ENCODE measurements at regions not wholly inside any gene's neighbourhood (a gene's known extent, or its start where the extent isn't known, plus 50 kb on each side); places are given as distances from the start of the nearest gene placed in this dataset.

- no peak for TF ChIP-seq CTCF (conservative IDR thresholded peaks at IDR 0.05; ENCODE audit: low read depth, low read length)
- TF ChIP-seq MAFK (IDR thresholded peaks at IDR 0.05; ENCODE audit: low read depth, low read length) = no peak
- TF ChIP-seq RAD21 (IDR thresholded peaks at IDR 0.05; ENCODE audit: low read length) = no peak
- no peak for TF ChIP-seq POLR2A (IDR thresholded peaks at IDR 0.05; ENCODE audit: low read depth, low read length)
- no peak for TF ChIP-seq RCOR1 (IDR thresholded peaks at IDR 0.05; ENCODE audit: insufficient replicate concordance, low read length)
- TF ChIP-seq, protein P1, sequence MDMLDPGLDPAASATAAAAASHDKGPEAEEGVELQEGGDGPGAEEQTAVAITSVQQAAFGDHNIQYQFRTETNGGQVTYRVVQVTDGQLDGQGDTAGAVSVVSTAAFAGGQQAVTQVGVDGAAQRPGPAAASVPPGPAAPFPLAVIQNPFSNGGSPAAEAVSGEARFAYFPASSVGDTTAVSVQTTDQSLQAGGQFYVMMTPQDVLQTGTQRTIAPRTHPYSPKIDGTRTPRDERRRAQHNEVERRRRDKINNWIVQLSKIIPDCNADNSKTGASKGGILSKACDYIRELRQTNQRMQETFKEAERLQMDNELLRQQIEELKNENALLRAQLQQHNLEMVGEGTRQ (IDR thresholded peaks at IDR 0.05; ENCODE audit: low read depth, low read length) = no peak
- TF ChIP-seq RFX5 (IDR thresholded peaks at IDR 0.05; ENCODE audit: low read depth, low read length) = no peak
- no peak for TF ChIP-seq MAZ (IDR thresholded peaks at IDR 0.05; ENCODE audit: borderline replicate concordance, low read depth, low read length)
- TF ChIP-seq CHD1 (IDR thresholded peaks at IDR 0.05; ENCODE audit: low read depth, low read length) = no peak
Observed at GRCh38 chr7:138309186-138309585, 150.9 kb upstream of the TRIM24 start.

All from IMR-90 (cell line).